Mesothelial cell of epicardium (in vitro differentiated cells): ENCODE measurements at regions not wholly inside any gene's neighbourhood (a gene's known extent, or its start where the extent isn't known, plus 50 kb on each side); places are given as distances from the start of the nearest gene placed in this dataset.

Experiments
- DNase-seq, 2 experiments: peaks; one replicate each; pipeline ENCODE4 v3.0.0; 2021; ENCODE audit warnings: low spot score in 2 of 2; ENCODE audit not compliant: unreplicated experiment in 2 of 2
- H3K27ac Mint-ChIP-seq: 2 replicates; pipeline ENCODE4 v1.8.0; 2021; ENCODE audit warnings: mixed read lengths
- H3K27me3 Mint-ChIP-seq: 2 replicates; pipeline ENCODE4 v1.8.0; 2021; ENCODE audit warnings: low read depth, mixed read lengths
- H3K36me3 Mint-ChIP-seq: 2 replicates; pipeline ENCODE4 v1.8.0; 2021; ENCODE audit warnings: mixed read lengths
- H3K4me1 Mint-ChIP-seq: 2 replicates; pipeline ENCODE4 v1.8.0; 2021; ENCODE audit warnings: mixed read lengths
- H3K4me3 Mint-ChIP-seq: 2 replicates; pipeline ENCODE4 v1.8.0; 2021; ENCODE audit warnings: mild to moderate bottlenecking, moderate library complexity, mixed read lengths
- H3K9me3 Mint-ChIP-seq: 2 replicates; pipeline ENCODE4 v1.8.0; 2021; ENCODE audit warnings: mixed read lengths
- CTCF ChIP-seq: fragments of 200-600 bp; sonication (generic); IDR thresholded peaks from one replicate; pipeline ENCODE4 v1.5.0; 2021; ENCODE audit warnings: antibody characterized with exemption; ENCODE audit not compliant: unreplicated experiment

GRCh38 chr5:73374520-73375190 is 73.9 kb downstream of the FOXD1 start:
- no peak overlapping the region for H3K27ac Mint-ChIP-seq
- peaks cover 9% of the 10 kb centered on the region for H3K4me1 Mint-ChIP-seq
- H3K27me3 Mint-ChIP-seq: no peaks in the 10 kb centered on the region
- H3K4me3 Mint-ChIP-seq: no peak overlapping the region
- TF ChIP-seq CTCF: no peak
- no peak for DNase-seq
- H3K36me3 Mint-ChIP-seq: no peaks in the 10 kb centered on the region
- H3K9me3 Mint-ChIP-seq: no peaks in the 10 kb centered on the region

- Mint-ChIP-seq H3K27ac (no peak overlapping the region), H3K4me3 (no peak overlapping the region), H3K4me1 (peaks cover 9% of the 10 kb centered on the region), H3K36me3 (no peaks in the 10 kb centered on the region), H3K9me3 (no peaks in the 10 kb centered on the region), H3K27me3 (no peaks in the 10 kb centered on the region)
- TF ChIP-seq CTCF: no peak
- DNase-seq: no peak
These were observed 74.6 kb downstream of the FOXD1 start for GRCh38 chr5:73373814-73374510.

GRCh38 chr5:73370640-73371583 is 77.7 kb downstream of the FOXD1 start:
- H3K9me3 Mint-ChIP-seq: no peaks in the 10 kb centered on the region
- no peaks in the 10 kb centered on the region for H3K36me3 Mint-ChIP-seq
- no peaks in the 10 kb centered on the region for H3K27me3 Mint-ChIP-seq
- no peak overlapping the region for H3K27ac Mint-ChIP-seq
- no peak for DNase-seq
- peaks cover 9% of the 10 kb centered on the region for H3K4me1 Mint-ChIP-seq
- H3K4me3 Mint-ChIP-seq: no peak overlapping the region
- no peak for TF ChIP-seq CTCF

- Mint-ChIP-seq H3K9me3 (no peaks in the 10 kb centered on the region), H3K27me3 (no peaks in the 10 kb centered on the region), H3K27ac (no peak overlapping the region), H3K4me3 (no peak overlapping the region), H3K36me3 (no peaks in the 10 kb centered on the region), H3K4me1 (peaks cover 9% of the 10 kb centered on the region)
- TF ChIP-seq CTCF: no peak
- DNase-seq: no peak
These were observed 78.5 kb downstream of the FOXD1 start for GRCh38 chr5:73370095-73370494.

GRCh38 chr5:73369278-73369677 is 79.3 kb downstream of the FOXD1 start:
- H3K9me3 Mint-ChIP-seq: no peaks in the 10 kb centered on the region
- peaks cover 9% of the 10 kb centered on the region for H3K4me1 Mint-ChIP-seq
- no peak for DNase-seq
- H3K4me3 Mint-ChIP-seq: no peak overlapping the region
- H3K36me3 Mint-ChIP-seq: no peaks in the 10 kb centered on the region
- H3K27ac Mint-ChIP-seq: no peak overlapping the region
- H3K27me3 Mint-ChIP-seq: no peaks in the 10 kb centered on the region
- TF ChIP-seq CTCF: no peak
